ENCODE measurements at regions not wholly inside any gene's neighbourhood (a gene's known extent, or its start where the extent isn't known, plus 50 kb on each side); places are given as distances from the start of the nearest gene placed in this dataset.

DNA sequence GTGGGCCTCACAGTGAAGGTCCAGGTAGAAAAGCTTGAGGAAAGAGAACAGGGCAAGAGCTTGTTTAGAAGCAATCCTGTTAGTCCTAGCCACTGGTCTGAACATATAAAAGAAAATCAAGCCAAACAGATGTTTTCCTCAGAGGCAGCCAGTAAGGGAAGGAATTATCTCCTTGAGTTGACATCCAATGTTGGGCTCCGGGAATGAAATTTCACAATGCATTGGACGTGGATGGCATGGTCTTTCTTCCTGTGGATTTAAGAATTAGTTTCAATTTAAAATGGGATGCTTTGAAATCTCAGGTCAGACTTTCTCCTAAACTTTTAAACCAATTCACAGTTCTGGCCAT, 92.1 kb downstream of the ACKR3 start:
- TF ChIP-seq CTCF (IDR thresholded peaks at IDR 0.05) (no peak), POLR2A (IDR thresholded peaks at IDR 0.05) (no peak)
